ENCODE measurements at regions not wholly inside any gene's neighbourhood (a gene's known extent, or its start where the extent isn't known, plus 50 kb on each side); places are given as distances from the start of the nearest gene placed in this dataset.
"Not testable (repeated sequence)": the region's sequence is repeated elsewhere in the genome, so short reads cannot be mapped to it uniquely, and the experiment has no call there.

DNA sequence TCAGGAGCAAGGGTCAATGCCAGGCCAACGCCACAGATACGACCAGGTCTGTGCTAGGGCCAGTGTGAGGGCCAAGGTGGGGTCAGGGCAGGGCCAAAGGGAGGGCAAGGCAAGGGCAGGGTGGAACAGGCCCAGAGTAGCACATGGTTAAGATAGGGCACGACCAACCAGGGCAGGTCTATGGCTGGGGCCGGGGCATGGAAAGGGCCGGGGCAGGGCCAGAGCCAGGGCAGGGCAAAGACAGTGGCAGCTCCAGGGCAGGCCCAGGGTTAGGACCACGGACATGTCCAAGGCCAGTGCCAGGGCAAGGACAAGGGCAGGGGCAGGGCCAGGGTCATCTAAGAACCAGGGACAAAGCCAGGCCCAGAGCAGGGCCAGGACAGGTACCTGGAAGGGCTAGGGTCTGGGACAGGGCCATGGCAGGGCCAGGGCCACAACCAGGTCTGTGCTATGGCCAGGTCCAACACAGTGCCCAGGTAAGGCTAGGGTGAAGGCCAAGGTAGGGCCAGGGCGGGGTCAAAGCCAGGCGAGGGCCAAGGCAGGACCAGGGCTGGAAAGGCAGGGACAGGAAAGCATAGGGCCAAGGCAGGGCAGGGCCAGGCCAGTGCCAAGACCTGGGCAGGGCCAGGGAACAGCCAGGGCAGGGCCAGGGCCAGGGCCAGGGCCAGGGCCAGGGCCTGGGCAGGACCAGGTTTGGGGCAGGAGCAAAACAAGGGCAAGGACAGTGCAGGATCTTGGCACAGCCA lies 404.7 kb downstream of the ZNF33B start:
- H3K9me3 ChIP-seq; FAIRE-seq; ATAC-seq; H3K4me3 ChIP-seq; H3K4me1 ChIP-seq; H3K36me3 ChIP-seq; H3K27ac ChIP-seq; intact Hi-C loops (cut with DNase I); H3K27me3 ChIP-seq: not testable (repeated sequence)
- DNase-seq: peak in 2 of 6 donors; percentile 43 to 66
- WGBS, 2 donors: 79 to 86% methylated on average over 8 of the region's 8 CpGs

DNA sequence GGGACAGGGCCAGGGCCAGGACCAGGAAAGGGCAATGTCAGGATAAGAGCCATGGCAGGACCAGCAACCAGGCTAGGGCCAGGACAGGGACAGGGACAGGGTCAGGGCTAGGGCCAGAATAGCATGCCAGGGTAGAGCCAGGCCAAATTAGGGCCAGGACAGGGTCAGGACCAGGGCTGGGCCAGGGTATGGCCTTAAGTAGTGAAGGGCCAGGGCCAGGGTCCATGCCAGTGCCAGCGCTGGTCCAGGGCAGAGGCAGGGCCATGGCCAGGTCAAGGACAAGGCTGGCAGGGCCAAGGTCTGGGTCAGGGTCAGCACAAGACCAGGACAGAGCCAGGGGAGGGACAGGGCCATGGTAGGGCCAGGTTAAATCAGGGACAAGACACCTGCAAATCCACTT lies 405.4 kb downstream of the ZNF33B start:
- not testable (repeated sequence) for FAIRE-seq

DNA sequence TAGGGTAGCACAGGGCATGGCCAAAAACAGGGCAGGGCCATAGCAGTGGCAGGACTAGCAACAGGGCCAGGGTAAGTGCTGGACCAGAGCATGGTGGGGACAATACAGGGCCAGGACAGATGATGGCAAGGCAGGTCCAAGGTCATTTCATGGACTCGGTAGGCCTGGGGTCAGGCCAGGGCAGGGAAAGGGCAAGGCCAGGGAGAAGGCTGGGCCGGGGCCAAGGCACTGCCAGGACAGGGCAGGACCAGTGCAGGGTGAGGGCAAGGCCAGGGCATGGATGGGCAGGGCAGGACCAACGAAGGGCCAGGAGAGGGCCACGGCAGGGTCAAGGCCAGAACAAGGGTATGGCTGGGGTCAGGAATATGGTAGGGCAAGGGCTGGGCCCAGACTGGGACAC lies 407.6 kb downstream of the ZNF33B start:
- FAIRE-seq; H3K27me3 ChIP-seq; ATAC-seq; H3K27ac ChIP-seq; H3K4me1 ChIP-seq; H3K4me3 ChIP-seq; H3K9me3 ChIP-seq; H3K36me3 ChIP-seq; intact Hi-C loops (cut with DNase I): not testable (repeated sequence)
- peak in 3 of 6 donors; percentile 15 to 65 (median 45) for DNase-seq
- WGBS, 2 donors: 58 to 78% methylated on average over 3 to 4 of the region's 4 CpGs

More for the DNA sequence above, 405.4 kb downstream of the ZNF33B start:
- 71 to 89% methylated on average over 1 of the region's 1 CpG for WGBS, 2 donors
- H3K4me3 ChIP-seq; ATAC-seq; H3K27ac ChIP-seq; H3K4me1 ChIP-seq; intact Hi-C loops (cut with DNase I); H3K9me3 ChIP-seq; DNase-seq; H3K27me3 ChIP-seq; H3K36me3 ChIP-seq: not testable (repeated sequence)

DNA sequence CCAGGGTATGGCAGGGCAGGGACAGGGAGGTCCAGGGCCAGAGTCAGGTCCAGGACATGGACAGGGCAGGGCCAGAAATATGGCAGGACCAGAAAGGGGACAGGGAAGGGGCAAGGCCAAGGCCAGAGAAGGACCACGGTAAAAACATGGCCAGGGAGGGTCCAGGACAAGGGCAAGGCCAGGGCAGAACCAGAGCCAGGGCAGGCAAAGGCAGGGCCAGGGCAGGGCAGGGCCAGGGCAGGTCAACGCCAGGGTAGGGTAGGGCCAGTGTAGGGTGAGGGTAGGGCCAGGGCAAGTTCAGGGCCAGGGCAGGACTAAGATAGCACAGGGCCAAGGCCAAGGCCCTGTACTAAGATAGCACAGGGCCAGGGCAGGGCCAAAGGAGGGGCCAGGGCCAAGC lies 408.3 kb downstream of the ZNF33B start:
- intact Hi-C loops (cut with DNase I); H3K9me3 ChIP-seq; FAIRE-seq; H3K36me3 ChIP-seq; H3K27me3 ChIP-seq; ATAC-seq; H3K4me1 ChIP-seq; H3K4me3 ChIP-seq; H3K27ac ChIP-seq: not testable (repeated sequence)
- WGBS, 2 donors: 59 to 60% methylated on average over 2 of the region's 2 CpGs
- peak in 1 of 6 donors; percentile 56 for DNase-seq

DNA sequence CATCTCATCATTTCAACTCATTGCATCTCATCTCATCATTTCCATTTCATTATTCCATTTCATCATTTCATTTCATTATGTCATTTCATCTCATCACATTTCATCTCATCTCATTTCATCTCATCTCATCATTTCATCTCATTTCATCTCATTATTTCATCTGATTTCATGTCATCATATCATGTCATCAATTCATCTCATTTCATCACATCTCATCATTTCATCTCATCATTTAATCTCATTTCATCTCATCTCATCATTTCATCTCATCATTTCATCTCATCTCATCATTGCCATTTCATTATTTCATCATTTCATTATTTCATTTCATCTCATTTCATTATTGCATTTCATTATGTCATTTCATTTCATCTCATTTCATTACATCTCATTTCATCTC lies 410.5 kb downstream of the ZNF33B start:
- H3K36me3 ChIP-seq; H3K27ac ChIP-seq; H3K4me3 ChIP-seq; intact Hi-C loops (cut with DNase I); H3K9me3 ChIP-seq; DNase-seq; H3K4me1 ChIP-seq; ATAC-seq; H3K27me3 ChIP-seq; FAIRE-seq: not testable (repeated sequence)

DNA sequence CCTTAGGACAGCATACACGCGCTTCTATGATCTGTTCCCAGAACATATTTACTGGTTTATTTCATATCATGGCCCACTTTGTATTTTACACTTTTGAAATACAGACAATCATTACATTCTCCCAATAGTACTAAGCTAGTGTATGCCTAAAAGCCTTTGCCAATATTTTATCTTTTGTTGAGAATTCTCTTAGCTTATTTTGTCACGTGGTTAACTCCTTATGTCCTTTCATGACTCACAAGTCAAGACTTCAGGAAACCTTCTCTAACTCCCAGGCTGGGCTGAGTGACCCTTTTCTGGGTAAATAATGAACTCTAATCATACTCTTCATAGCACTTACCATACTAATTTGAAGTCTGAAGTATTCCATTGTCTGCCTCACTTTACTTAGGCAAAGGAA lies 444.8 kb downstream of the ZNF33B start:
- ATAC-seq; H3K4me3 ChIP-seq; H3K4me1 ChIP-seq; H3K9me3 ChIP-seq; H3K36me3 ChIP-seq; DNase-seq; H3K27me3 ChIP-seq; intact Hi-C loops (cut with DNase I); FAIRE-seq; H3K27ac ChIP-seq: not testable (repeated sequence)
- 56 to 58% methylated on average over 3 of the region's 3 CpGs for WGBS, 2 donors

DNA sequence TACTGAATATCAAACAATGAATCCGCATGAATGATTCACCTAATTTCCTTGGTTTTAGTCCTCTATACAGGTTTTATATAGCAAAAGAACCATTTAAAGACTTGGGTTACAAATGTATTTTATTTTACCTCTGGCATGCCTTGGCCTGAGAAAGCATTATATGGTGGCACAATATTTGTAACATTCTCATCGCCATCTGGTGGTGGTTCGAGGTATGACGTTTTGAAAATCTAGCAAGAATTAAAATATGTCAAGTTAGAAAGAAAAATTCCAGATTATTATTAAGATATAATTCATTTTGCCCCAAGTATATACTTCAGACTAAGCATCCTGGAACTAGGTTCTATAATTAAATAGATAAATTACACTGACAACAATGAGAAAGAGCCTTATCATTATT lies 445.9 kb downstream of the ZNF33B start:
- H3K4me3 ChIP-seq; ATAC-seq; H3K9me3 ChIP-seq; H3K27me3 ChIP-seq; intact Hi-C loops (cut with DNase I); H3K27ac ChIP-seq; H3K36me3 ChIP-seq; H3K4me1 ChIP-seq; FAIRE-seq: not testable (repeated sequence)
- TF ChIP-seq, protein P1, sequence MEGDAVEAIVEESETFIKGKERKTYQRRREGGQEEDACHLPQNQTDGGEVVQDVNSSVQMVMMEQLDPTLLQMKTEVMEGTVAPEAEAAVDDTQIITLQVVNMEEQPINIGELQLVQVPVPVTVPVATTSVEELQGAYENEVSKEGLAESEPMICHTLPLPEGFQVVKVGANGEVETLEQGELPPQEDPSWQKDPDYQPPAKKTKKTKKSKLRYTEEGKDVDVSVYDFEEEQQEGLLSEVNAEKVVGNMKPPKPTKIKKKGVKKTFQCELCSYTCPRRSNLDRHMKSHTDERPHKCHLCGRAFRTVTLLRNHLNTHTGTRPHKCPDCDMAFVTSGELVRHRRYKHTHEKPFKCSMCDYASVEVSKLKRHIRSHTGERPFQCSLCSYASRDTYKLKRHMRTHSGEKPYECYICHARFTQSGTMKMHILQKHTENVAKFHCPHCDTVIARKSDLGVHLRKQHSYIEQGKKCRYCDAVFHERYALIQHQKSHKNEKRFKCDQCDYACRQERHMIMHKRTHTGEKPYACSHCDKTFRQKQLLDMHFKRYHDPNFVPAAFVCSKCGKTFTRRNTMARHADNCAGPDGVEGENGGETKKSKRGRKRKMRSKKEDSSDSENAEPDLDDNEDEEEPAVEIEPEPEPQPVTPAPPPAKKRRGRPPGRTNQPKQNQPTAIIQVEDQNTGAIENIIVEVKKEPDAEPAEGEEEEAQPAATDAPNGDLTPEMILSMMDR (IDR thresholded peaks at IDR 0.05): peak in 3 of 4 donors; percentile 17 to 48 (median 27)
- 0 to 8% methylated on average over 4 of the region's 4 CpGs for WGBS, 2 donors
- DNase-seq: peak in 2 of 6 donors; percentile 3 to 26

DNA sequence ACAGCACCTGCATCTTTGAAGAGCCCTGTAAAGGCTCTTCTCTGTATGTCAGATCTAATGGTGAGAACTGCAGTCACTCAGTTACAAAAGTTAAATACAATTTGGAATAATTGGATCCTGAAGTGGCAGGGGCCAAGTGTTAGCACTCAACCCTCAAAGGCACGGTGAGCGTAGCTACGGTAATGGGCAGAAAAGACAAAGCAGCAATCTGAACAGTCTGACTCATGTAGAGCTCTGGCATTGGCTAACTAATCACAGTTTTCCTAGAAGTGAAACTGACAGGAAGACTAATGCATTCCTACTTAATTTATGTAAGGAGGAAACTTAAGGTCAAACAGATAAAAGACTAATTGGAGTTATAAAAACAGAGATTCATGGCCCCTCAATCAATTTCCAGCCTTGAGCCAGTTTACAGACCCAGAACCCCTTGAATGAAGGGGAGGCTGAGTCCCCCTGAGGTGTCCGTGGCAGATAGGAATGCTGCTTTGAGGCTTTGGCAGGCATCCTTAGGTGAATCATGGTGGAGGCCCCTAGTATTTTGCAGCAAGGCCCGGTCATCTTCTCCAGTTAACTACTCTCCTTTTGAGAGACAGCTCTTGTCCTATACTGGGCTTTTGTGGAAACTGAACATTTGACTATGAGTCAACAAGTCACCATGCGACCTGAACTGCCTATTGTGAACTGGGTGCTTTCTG lies 450.7 kb downstream of the ZNF33B start:
- intact Hi-C loops (cut with DNase I); FAIRE-seq; ATAC-seq; H3K36me3 ChIP-seq; H3K4me3 ChIP-seq; H3K27me3 ChIP-seq; H3K4me1 ChIP-seq; DNase-seq; H3K27ac ChIP-seq; H3K9me3 ChIP-seq: not testable (repeated sequence)
- WGBS, 2 donors: 51 to 73% methylated on average over 6 of the region's 6 CpGs

Data from pancreas (tissue), 10 donors.